Skeletal muscle tissue (tissue), 3 donors: ENCODE measurements at regions not wholly inside any gene's neighbourhood (a gene's known extent, or its start where the extent isn't known, plus 50 kb on each side); places are given as distances from the start of the nearest gene placed in this dataset.
"Not testable (repeated sequence)": the region's sequence is repeated elsewhere in the genome, so short reads cannot be mapped to it uniquely, and the experiment has no call there.

Experiments
- H3K27ac ChIP-seq: one replicate; pipeline ENCODE4 v1.7.0; 2013; ENCODE audit warnings: mild to moderate bottlenecking, low read depth, low read length, inconsistent platforms
- H3K27me3 ChIP-seq, 3 donors: one replicate each; pipeline ENCODE4 v1.7.0; 2013; ENCODE audit warnings: low read length in 3 of 3; ENCODE audit not compliant: control insufficient read depth in 3 of 3, insufficient read depth in 3 of 3
- H3K36me3 ChIP-seq, 3 donors: one replicate each; pipeline ENCODE4 v1.7.0; 2013; ENCODE audit warnings: low read length in 3 of 3; ENCODE audit not compliant: control insufficient read depth in 3 of 3, insufficient read depth in 3 of 3
- H3K4me1 ChIP-seq, 3 donors: one replicate each; pipeline ENCODE4 v1.7.0; 2013; ENCODE audit warnings: low read length in 3 of 3, mild to moderate bottlenecking in 3 of 3; ENCODE audit not compliant: control insufficient read depth in 3 of 3, insufficient read depth in 3 of 3
- H3K4me3 ChIP-seq, 3 donors: one replicate each; pipeline ENCODE4 v1.7.0; 2013; ENCODE audit warnings: low read length in 3 of 3
- H3K9ac ChIP-seq, 3 donors: one replicate each; pipeline ENCODE4 v1.7.0; 2013; ENCODE audit warnings: low read length in 3 of 3, mild to moderate bottlenecking in 3 of 3, moderate library complexity in 2 of 3, low read depth in 1 of 3
- H3K9me3 ChIP-seq, 3 donors: one replicate each; pipeline ENCODE4 v1.7.0; 2013; ENCODE audit warnings: low read length in 3 of 3; ENCODE audit not compliant: control insufficient read depth in 3 of 3
- donor health status: Osteomylitis.

DNA sequence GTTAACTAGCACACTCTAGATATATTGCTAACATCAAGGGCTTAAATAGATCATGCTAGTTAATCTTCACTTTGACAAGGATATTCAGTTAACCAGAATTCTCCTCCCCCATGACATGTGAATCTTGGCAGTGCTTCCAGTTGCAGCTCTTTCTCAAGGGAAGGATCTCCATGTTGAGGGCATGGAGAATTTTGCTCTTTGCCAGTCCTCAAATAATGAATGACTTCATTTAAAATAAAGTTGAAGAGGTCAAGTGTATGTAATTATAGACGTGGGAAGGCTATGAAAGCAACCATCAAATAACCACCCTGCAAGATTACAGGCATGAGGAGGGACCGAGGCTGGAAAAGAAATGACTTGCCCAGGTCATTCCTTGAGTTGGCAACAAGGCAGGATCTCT lies 87.3 kb upstream of the CPEB2 start:
- Histone ChIP-seq H3K27me3 (no peaks in the 10 kb centered on the region), H3K27ac (no peak overlapping the region), H3K9me3 (no peaks in the 10 kb centered on the region), H3K4me1 (no peaks in the 10 kb centered on the region), H3K4me3 (no peak overlapping the region), H3K36me3 (no peaks in the 10 kb centered on the region), H3K9ac (no peak overlapping the region)

DNA sequence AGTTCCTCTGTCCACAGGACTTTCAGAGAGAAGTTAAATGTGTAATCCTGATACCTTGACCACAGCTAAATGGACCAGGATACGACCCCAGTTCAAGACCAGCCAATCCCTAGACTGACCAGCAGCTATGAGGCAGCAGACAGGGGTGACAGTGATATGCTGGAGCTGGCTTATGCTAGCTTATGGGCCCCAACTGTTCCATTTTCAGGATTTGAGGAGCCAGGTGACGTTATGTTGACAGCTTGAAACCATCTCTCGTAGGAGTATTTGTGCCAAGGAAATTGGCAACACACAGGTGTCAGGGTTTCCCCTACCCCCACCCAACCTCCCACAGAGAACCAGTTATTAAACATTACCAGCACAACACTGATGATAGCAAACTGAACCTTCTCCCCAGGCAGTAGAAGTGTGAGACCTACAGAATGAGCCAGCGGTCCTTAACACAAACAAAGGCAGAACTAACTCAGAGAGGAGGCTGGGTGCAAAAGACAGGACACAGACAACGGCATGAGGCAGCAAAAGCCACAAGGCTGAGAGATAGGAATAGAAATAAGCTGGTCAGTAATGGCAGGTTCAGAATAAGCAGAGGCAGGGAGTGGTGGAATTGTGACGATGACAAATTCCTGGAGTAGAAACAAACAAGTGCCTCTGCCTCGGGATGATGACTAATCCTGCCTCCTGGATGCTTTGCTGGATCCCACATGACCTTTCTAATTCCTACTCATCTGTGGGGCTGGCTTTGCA lies 85.6 kb upstream of the CPEB2 start:
- H3K9me3 ChIP-seq = no peaks in the 10 kb centered on the region
- H3K27me3 ChIP-seq = no peaks in the 10 kb centered on the region
- no peak overlapping the region for H3K9ac ChIP-seq
- no peaks in the 10 kb centered on the region for H3K36me3 ChIP-seq
- no peak overlapping the region for H3K4me3 ChIP-seq
- no peaks in the 10 kb centered on the region for H3K4me1 ChIP-seq
- no peak overlapping the region for H3K27ac ChIP-seq

DNA sequence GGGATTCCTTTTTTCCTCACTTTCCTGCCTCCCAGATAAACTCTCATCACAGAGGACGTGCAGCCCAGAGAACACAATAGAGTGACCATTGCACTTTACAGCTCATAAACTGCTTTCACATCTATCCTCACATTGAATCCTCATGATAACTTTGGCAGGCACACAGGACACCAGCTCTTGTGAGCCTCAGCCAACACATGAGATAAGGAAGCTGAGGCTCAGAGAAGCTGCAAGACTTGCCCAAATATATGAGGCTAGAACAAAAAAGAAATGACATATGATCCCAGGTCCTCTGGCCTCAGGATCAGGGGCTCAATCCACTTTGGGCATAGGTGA lies 85.0 kb upstream of the CPEB2 start:
- H3K36me3 ChIP-seq = no peaks in the 10 kb centered on the region
- no peaks in the 10 kb centered on the region for H3K4me1 ChIP-seq
- H3K9ac ChIP-seq = no peak overlapping the region
- no peaks in the 10 kb centered on the region for H3K9me3 ChIP-seq
- no peak overlapping the region for H3K4me3 ChIP-seq
- no peaks in the 10 kb centered on the region for H3K27me3 ChIP-seq
- no peak overlapping the region for H3K27ac ChIP-seq

DNA sequence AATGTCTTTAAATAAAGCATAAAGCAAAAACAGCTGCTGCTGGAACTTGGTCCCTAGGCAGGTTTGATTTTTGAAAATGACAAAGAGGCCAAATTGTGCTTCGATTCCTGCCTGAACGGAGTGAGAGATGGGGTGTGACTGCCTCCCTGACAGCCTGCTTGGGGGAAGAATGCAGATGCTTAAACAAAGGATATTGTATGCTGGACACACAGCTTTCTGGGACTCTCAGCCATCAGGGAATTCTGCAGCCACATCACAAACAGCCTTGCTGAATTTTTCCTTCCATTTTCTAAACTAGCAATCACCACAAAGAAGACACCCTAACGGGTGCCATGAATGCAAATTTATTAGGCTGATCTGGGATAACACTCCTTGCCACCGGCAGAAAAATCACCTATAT lies 83.9 kb upstream of the CPEB2 start:
- H3K4me1 ChIP-seq = no peaks in the 10 kb centered on the region
- no peak overlapping the region for H3K4me3 ChIP-seq
- no peaks in the 10 kb centered on the region for H3K9me3 ChIP-seq
- no peak overlapping the region for H3K9ac ChIP-seq
- no peak overlapping the region for H3K27ac ChIP-seq
- H3K27me3 ChIP-seq = no peaks in the 10 kb centered on the region
- H3K36me3 ChIP-seq = no peaks in the 10 kb centered on the region

DNA sequence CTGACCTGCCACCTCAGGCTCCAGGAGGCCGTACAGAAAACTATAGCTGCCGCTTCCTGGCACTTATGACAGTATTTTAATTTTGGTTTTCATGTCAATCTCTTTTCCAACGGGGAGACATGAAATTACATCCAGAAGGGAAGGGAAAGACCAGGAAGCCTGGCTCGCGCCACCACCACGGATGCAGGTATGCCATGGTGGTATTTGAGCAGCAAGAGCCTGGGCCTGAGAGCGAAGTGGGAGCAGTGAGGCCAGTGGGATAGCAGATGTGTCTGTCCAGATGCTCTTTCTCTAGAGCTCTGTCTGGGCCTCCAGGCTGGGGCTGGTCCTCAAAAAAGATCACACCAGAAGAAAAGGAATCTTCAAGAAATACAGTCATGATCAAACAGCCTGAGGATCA lies 82.5 kb upstream of the CPEB2 start:
- H3K4me3 ChIP-seq = no peak overlapping the region
- H3K36me3 ChIP-seq = no peaks in the 10 kb centered on the region
- H3K4me1 ChIP-seq = no peaks in the 10 kb centered on the region
- no peaks in the 10 kb centered on the region for H3K27me3 ChIP-seq
- H3K9me3 ChIP-seq = no peaks in the 10 kb centered on the region
- H3K27ac ChIP-seq = no peak overlapping the region
- no peak overlapping the region for H3K9ac ChIP-seq

DNA sequence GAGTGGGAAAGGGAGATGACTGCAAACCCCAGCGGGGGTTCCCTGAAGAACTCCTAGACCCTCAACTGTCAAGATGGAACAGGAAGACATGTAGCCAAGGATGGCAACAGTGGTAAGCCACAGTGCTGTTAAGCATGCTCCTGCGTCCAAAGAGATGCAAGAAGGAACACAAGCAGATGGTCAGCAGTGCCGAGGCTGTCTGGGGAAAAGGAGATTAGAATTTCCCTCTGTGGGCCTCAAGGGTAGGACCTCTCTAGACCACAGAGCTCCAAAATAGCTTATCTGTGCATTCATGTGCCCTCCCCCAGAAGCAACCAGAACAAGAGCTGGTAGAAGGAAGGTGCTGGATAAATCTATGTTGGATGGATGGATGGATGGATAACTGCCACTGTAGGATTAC lies 82.0 kb upstream of the CPEB2 start:
- no peak overlapping the region for H3K4me3 ChIP-seq
- no peak overlapping the region for H3K27ac ChIP-seq
- no peak overlapping the region for H3K9ac ChIP-seq
- no peaks in the 10 kb centered on the region for H3K27me3 ChIP-seq
- H3K36me3 ChIP-seq = no peaks in the 10 kb centered on the region
- H3K4me1 ChIP-seq = no peaks in the 10 kb centered on the region
- no peaks in the 10 kb centered on the region for H3K9me3 ChIP-seq

DNA sequence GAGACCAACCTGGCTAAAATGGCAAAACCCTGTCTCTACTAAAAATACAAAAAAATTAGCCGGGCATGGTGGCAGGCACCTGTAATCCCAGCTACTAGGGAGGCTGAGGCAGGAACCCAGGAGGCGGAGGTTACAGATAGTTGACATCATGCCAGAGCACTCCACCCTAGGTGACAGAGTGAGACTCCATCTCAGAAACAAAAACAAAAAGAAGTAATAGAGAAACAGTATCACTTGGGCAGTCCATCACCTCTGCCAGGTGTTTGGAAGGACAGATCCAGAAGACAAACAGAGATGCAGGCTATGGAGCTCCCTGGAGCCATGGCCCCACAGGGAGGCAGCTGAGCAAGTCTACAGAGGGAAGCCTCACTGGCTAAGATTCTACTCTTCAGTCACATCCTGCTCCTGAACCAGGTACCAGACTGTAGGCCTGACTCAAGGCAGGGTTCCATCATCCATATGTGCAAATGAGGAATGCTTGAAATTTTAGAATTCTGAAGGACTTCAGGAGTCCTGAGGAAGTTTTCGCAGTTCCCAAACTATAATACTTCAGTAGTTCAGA lies 81.4 kb upstream of the CPEB2 start:
- H3K27me3 ChIP-seq = no peaks in the 10 kb centered on the region
- no peak overlapping the region for H3K27ac ChIP-seq
- H3K4me3 ChIP-seq = no peak overlapping the region
- no peaks in the 10 kb centered on the region for H3K4me1 ChIP-seq
- H3K9me3 ChIP-seq = no peaks in the 10 kb centered on the region
- H3K36me3 ChIP-seq = no peaks in the 10 kb centered on the region
- H3K9ac ChIP-seq = no peak overlapping the region

- not testable (repeated sequence) for H3K4me3 ChIP-seq, H3K27me3 ChIP-seq, H3K4me1 ChIP-seq, H3K27ac ChIP-seq, H3K9ac ChIP-seq, H3K9me3 ChIP-seq, H3K36me3 ChIP-seq
Observed at GRCh38 chr4:14921781-14922180, 80.5 kb upstream of the CPEB2 start.

- H3K27me3 ChIP-seq = no peaks in the 10 kb centered on the region
- H3K4me1 ChIP-seq = no peaks in the 10 kb centered on the region
- H3K27ac ChIP-seq = no peak overlapping the region
- H3K9ac ChIP-seq = no peak overlapping the region
- H3K36me3 ChIP-seq = no peaks in the 10 kb centered on the region
- no peaks in the 10 kb centered on the region for H3K9me3 ChIP-seq
- no peak overlapping the region for H3K4me3 ChIP-seq
Observed at GRCh38 chr4:14924076-14924811, 78.0 kb upstream of the CPEB2 start.

GRCh38 chr4:14924812-14925344 lies 77.4 kb upstream of the CPEB2 start:
- H3K36me3 ChIP-seq = no peaks in the 10 kb centered on the region
- H3K4me3 ChIP-seq = no peak overlapping the region
- H3K27me3 ChIP-seq = no peaks in the 10 kb centered on the region
- no peak overlapping the region for H3K9ac ChIP-seq
- no peak overlapping the region for H3K27ac ChIP-seq
- H3K4me1 ChIP-seq = no peaks in the 10 kb centered on the region
- H3K9me3 ChIP-seq = no peaks in the 10 kb centered on the region
